H1 (cell line): ENCODE measurements at regions not wholly inside any gene's neighbourhood (a gene's known extent, or its start where the extent isn't known, plus 50 kb on each side); places are given as distances from the start of the nearest gene placed in this dataset.

Experiments used
- CTCF ChIA-PET: fragments of 300-600 bp; sonication (Branson Sonifier 250); formaldehyde crosslinking; loops from one replicate; lab custom pipeline; 2021; ENCODE audit not compliant: partially characterized antibody; lab: Charles Lee
- POLR2A ChIA-PET: fragments of 300-600 bp; sonication (Branson Sonifier 250); formaldehyde crosslinking; loops from one replicate; lab custom pipeline; 2021; ENCODE audit warnings: inconsistent platforms; ENCODE audit not compliant: partially characterized antibody; lab: Charles Lee
- DNase-seq, 2 experiments: peaks; one replicate each; pipeline versions ENCODE4 v3.0.0 to v3.0.0-alpha.2; 2010 to 2022; ENCODE audit warnings: low spot score in 2 of 2, low read depth in 1 of 2, mixed read lengths in 1 of 2
- FAIRE-seq: peaks from 2 replicates; lab custom pipeline; 2011; peaks lifted over from hg19 to GRCh38; lab: Jason Lieb, UNC
- H2AFZ ChIP-seq: 2 replicates; pipeline ENCODE4 v1.8.1; 2012; ENCODE audit warnings: low read length, inconsistent platforms
- H2AK5ac ChIP-seq: 2 replicates; pipeline ENCODE4 v1.6.1; 2013; ENCODE audit warnings: low read depth, low read length
- H2BK120ac ChIP-seq: replicated peaks from 2 replicates; pipeline ENCODE3; 2013; ENCODE audit warnings: low read depth, low read length, inconsistent platforms
- H2BK12ac ChIP-seq: 2 replicates; pipeline ENCODE4 v1.6.1; 2013; ENCODE audit warnings: low read depth, low read length
- H2BK15ac ChIP-seq: 2 replicates; pipeline ENCODE4 v1.6.1; 2013; ENCODE audit warnings: low read length
- H2BK20ac ChIP-seq: 2 replicates; pipeline ENCODE4 v1.6.1; 2013; ENCODE audit warnings: low read length
- H2BK5ac ChIP-seq: 2 replicates; pipeline ENCODE4 v1.6.1; 2013; ENCODE audit warnings: low read depth, low read length
- H3K14ac ChIP-seq: 2 replicates; pipeline ENCODE4 v1.6.1; 2013; ENCODE audit warnings: inconsistent platforms; ENCODE audit not compliant: insufficient read length
- H3K18ac ChIP-seq: 2 replicates; pipeline ENCODE4 v1.6.1; 2013; ENCODE audit warnings: low read length; ENCODE audit errors: extremely low read depth
- H3K23ac ChIP-seq: 2 replicates; pipeline ENCODE4 v1.6.1; 2013; ENCODE audit warnings: inconsistent platforms; ENCODE audit not compliant: insufficient read length
- H3K23me2 ChIP-seq: 2 replicates; pipeline ENCODE4 v1.6.1; 2013; ENCODE audit warnings: low read depth, low read length
- H3K27ac ChIP-seq: 2 replicates; pipeline ENCODE4 v1.6.1; 2011; ENCODE audit warnings: low read depth, low read length, inconsistent platforms
- H3K27me3 ChIP-seq, 4 experiments: replicated peaks in 1 of 4; 1 replicate in 1 of 4; 2 replicates in 3 of 4; pipeline versions ENCODE4 v1.6.1 to v1.8.1; 2011 to 2013; ENCODE audit warnings: low read length in 3 of 4, mild to moderate bottlenecking in 3 of 4, inconsistent platforms in 2 of 4, mixed read lengths in 2 of 4, moderate library complexity in 1 of 4; ENCODE audit not compliant: control insufficient read depth in 3 of 4, insufficient read depth in 3 of 4; ENCODE audit errors: extremely low read depth in 1 of 4
- H3K36me3 ChIP-seq, 4 experiments: 2 replicates each; pipeline versions ENCODE4 v1.6.1 to v1.8.1; 2011 to 2013; ENCODE audit warnings: mild to moderate bottlenecking in 4 of 4, low read length in 3 of 4, moderate library complexity in 2 of 4, control low read depth in 1 of 4, inconsistent platforms in 1 of 4; ENCODE audit not compliant: insufficient read depth in 4 of 4, control insufficient read depth in 2 of 4
- H3K4ac ChIP-seq: replicated peaks from 2 replicates; pipeline ENCODE3; 2013; ENCODE audit warnings: low read length, low read depth, mixed read lengths, inconsistent platforms; ENCODE audit not compliant: insufficient read length
- H3K4me1 ChIP-seq, 4 experiments: replicated peaks in 1 of 4; 1 replicate in 1 of 4; 2 replicates in 3 of 4; pipeline versions ENCODE4 v1.6.1 to v1.8.1; 2011 to 2013; ENCODE audit warnings: low read length in 3 of 4, inconsistent platforms in 2 of 4, mixed read lengths in 1 of 4; ENCODE audit not compliant: insufficient read depth in 4 of 4, control insufficient read depth in 3 of 4
- H3K4me2 ChIP-seq, 2 experiments: 2 replicates each; pipeline versions ENCODE4 v1.6.1 to v1.8.1; 2011 to 2013; ENCODE audit warnings: low read depth in 2 of 2, low read length in 2 of 2, control low read depth in 1 of 2, inconsistent platforms in 1 of 2, mild to moderate bottlenecking in 1 of 2; ENCODE audit not compliant: insufficient read depth in 1 of 2
- H3K4me3 ChIP-seq, 4 experiments: fragments of 200-600, 300-600 bp in 1 of 4; sonication (generic), shearing (Covaris generic), sonication (Bioruptor Twin) in 1 of 4; 2 replicates each; pipeline versions ENCODE4 v1.5.1 to v1.8.1; 2011 to 2016; ENCODE audit warnings: low read length in 4 of 4, low read depth in 3 of 4, control low read depth in 2 of 4, inconsistent platforms in 2 of 4, mild to moderate bottlenecking in 2 of 4, mixed read lengths in 1 of 4, moderate library complexity in 1 of 4; ENCODE audit not compliant: insufficient read depth in 2 of 4; ENCODE audit errors: extremely low read depth in 1 of 4
- H3K56ac ChIP-seq: replicated peaks from 2 replicates; pipeline ENCODE3; 2013; ENCODE audit warnings: low read depth, mild to moderate bottlenecking, mixed read lengths, low read length, inconsistent platforms; ENCODE audit not compliant: insufficient read length
- H3K79me1 ChIP-seq: 2 replicates; pipeline ENCODE4 v1.6.1; 2013; ENCODE audit warnings: low read depth, low read length, control low read depth
- H3K79me2 ChIP-seq, 2 experiments: 2 replicates each; pipeline versions ENCODE4 v1.6.1 to v1.8.1; 2012 to 2013; ENCODE audit warnings: low read length in 2 of 2, mild to moderate bottlenecking in 2 of 2, inconsistent platforms in 1 of 2; ENCODE audit not compliant: insufficient read depth in 2 of 2, control insufficient read depth in 1 of 2
- H3K9ac ChIP-seq, 4 experiments: replicated peaks in 1 of 4; 1 replicate in 1 of 4; 2 replicates in 3 of 4; pipeline versions ENCODE4 v1.6.1 to v1.8.1; 2011 to 2013; ENCODE audit warnings: low read depth in 3 of 4, low read length in 3 of 4, control low read depth in 2 of 4, mild to moderate bottlenecking in 2 of 4, moderate library complexity in 2 of 4, inconsistent platforms in 1 of 4; ENCODE audit errors: extremely low read depth in 1 of 4
- H3K9me3 ChIP-seq, 2 experiments: 2 replicates each; pipeline versions ENCODE4 v1.6.1 to v1.8.1; 2012 to 2013; ENCODE audit warnings: mild to moderate bottlenecking in 2 of 2, moderate library complexity in 2 of 2, control low read depth in 1 of 2, inconsistent platforms in 1 of 2, low read depth in 1 of 2, low read length in 1 of 2, mixed read lengths in 1 of 2; ENCODE audit not compliant: insufficient read depth in 2 of 2
- H4K20me1 ChIP-seq, 2 experiments: replicated peaks in 1 of 2; 2 replicates each; pipeline versions ENCODE3 to v1.8.1; 2011 to 2013; ENCODE audit warnings: inconsistent platforms in 2 of 2, low read length in 2 of 2, mild to moderate bottlenecking in 1 of 2; ENCODE audit not compliant: insufficient read depth in 2 of 2, control insufficient read depth in 1 of 2
- H4K5ac ChIP-seq: 2 replicates; pipeline ENCODE4 v1.6.1; 2013; ENCODE audit warnings: low read length, low read depth, mixed read lengths, inconsistent platforms; ENCODE audit not compliant: insufficient read length
- H4K8ac ChIP-seq: 2 replicates; pipeline ENCODE4 v1.8.0; 2013; ENCODE audit warnings: mild to moderate bottlenecking, moderate library complexity, low read length, inconsistent platforms; ENCODE audit not compliant: insufficient read depth; ENCODE audit errors: extremely low read depth
- H4K91ac ChIP-seq: replicated peaks from 2 replicates; pipeline ENCODE3; 2013; ENCODE audit warnings: low read length, mixed read lengths, inconsistent platforms; ENCODE audit not compliant: insufficient read length
- CEBPB ChIP-seq: IDR thresholded peaks from 2 replicates; pipeline ENCODE4 v1.6.1; 2012; ENCODE audit warnings: low read depth, low read length
- CREB1 ChIP-seq: IDR thresholded peaks from 2 replicates; pipeline ENCODE4 v1.6.1; 2012; ENCODE audit warnings: inconsistent platforms
- HDAC2 ChIP-seq, 2 experiments: fragments of 300-600 bp in 1 of 2; sonication (generic) in 1 of 2; IDR thresholded peaks; 2 replicates each; pipeline ENCODE4 v1.6.1; 2011 to 2012; ENCODE audit warnings: low read depth in 2 of 2, low read length in 2 of 2, mild to moderate bottlenecking in 2 of 2, moderate library complexity in 2 of 2, borderline replicate concordance in 1 of 2, inconsistent platforms in 1 of 2
- NRF1 ChIP-seq: IDR thresholded peaks from 2 replicates; pipeline ENCODE4 v1.6.1; 2011; ENCODE audit warnings: mild to moderate bottlenecking, low read depth, low read length, improper control_type of control experiment
- POLR2A ChIP-seq, 2 experiments: IDR thresholded peaks; 1 replicate in 1 of 2; 2 replicates in 1 of 2; pipeline ENCODE4 v1.6.1; 2011; ENCODE audit warnings: low read depth in 2 of 2, low read length in 2 of 2, mild to moderate bottlenecking in 2 of 2; ENCODE audit errors: control extremely low read depth in 1 of 2
- RBBP5 ChIP-seq: IDR thresholded peaks from 2 replicates; pipeline ENCODE4 v1.7.1; 2012; ENCODE audit warnings: low read depth, mild to moderate bottlenecking, inconsistent platforms, low read length, moderate library complexity, borderline replicate concordance
- SAP30 ChIP-seq: fragments of 300-600 bp; sonication (generic); IDR thresholded peaks from 2 replicates; pipeline ENCODE4 v1.7.1; 2012; ENCODE audit warnings: low read length, moderate library complexity, mild to moderate bottlenecking, inconsistent platforms; ENCODE audit not compliant: insufficient read depth, insufficient replicate concordance
- TAF1 ChIP-seq: IDR thresholded peaks from 2 replicates; pipeline ENCODE4 v1.6.1; 2011; ENCODE audit warnings: mild to moderate bottlenecking, low read depth, low read length
- TEAD4 ChIP-seq: IDR thresholded peaks from 2 replicates; pipeline ENCODE4 v1.6.1; 2012; ENCODE audit warnings: low read depth, low read length, inconsistent platforms, mixed read lengths
- YY1 ChIP-seq: IDR thresholded peaks from 2 replicates; pipeline ENCODE4 v1.6.1; 2011; ENCODE audit warnings: low read depth, mild to moderate bottlenecking, low read length
- WGBS, 2 experiments: shearing (Covaris generic) in 1 of 2; methylation state at CpG; one replicate each; pipeline versions ENCODE4 v1.1.6 to v1.1.7; 2013 to 2015; ENCODE audit warnings: low lambda C conversion rate in 2 of 2, mixed read lengths in 2 of 2, inconsistent platforms in 1 of 2, low coverage in 1 of 2, missing lambda C conversion rate in 1 of 2; ENCODE audit not compliant: insufficient replicate concordance in 2 of 2, insufficient coverage in 1 of 2, insufficient read length in 1 of 2; ENCODE audit errors: extremely low coverage in 1 of 2, missing lambda C conversion rate in 1 of 2; 5-methylcytosine and 5-hydroxymethylcytosine counted together
- TF ChIP-seq, protein P1 (sequence below): IDR thresholded peaks from 2 replicates; pipeline ENCODE4 v1.6.1; 2011; ENCODE audit warnings: low read length, improper control_type of control experiment

DNA sequence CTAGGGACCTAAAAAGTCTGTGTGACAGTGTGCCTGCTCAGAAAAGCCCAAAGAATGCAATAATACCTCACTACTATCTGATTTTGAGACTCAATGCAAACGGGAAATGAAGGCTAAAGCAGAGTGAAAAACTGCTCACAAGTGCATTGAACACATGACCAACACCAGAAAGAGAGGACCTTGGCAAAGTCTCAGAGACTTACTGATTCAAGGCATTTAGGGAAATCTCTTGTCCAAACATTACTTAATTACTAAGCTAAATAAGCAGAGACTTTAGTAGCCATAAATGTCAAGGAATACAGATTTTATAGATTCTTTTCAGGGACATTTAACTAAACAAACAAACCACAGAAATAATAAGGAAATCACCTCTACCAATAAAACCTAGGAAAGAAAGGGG, 916.0 kb downstream of the FSTL5 start:
- WGBS, 2 experiments: 83% methylated on average over 1 of the region's 1 CpG; no CpG with 5 or more reads in 1 of the 2 experiments
- Histone ChIP-seq H2BK120ac (no peak overlapping the region), H2AFZ (no peak overlapping the region), H4K5ac (no peak overlapping the region), H3K14ac (no peak overlapping the region), H3K4me1 (no peaks in the 10 kb centered on the region), H3K56ac (no peak overlapping the region), H2BK12ac (no peak overlapping the region), H3K27me3 (no peaks in the 10 kb centered on the region), H4K91ac (no peak overlapping the region), H2AK5ac (no peak overlapping the region), H3K36me3 (no peaks in the 10 kb centered on the region), H3K79me1 (no peaks in the 10 kb centered on the region), H4K8ac (no peak overlapping the region), H4K20me1 (no peaks in the 10 kb centered on the region), H3K4ac (no peak overlapping the region), H2BK20ac (no peak overlapping the region), H3K18ac (no peak overlapping the region), H3K23me2 (no peaks in the 10 kb centered on the region), H3K79me2 (no peaks in the 10 kb centered on the region), H2BK5ac (no peak overlapping the region), H3K27ac (no peak overlapping the region), H3K23ac (no peak overlapping the region), H2BK15ac (no peak overlapping the region), H3K9ac (no peak overlapping the region), H3K4me2 (no peak overlapping the region), H3K9me3 (peaks cover 0 to 5% of the 10 kb centered on the region in 2 experiments; a peak in 1 of 4 replicates), H3K4me3 (no peak overlapping the region)
- no peak for DNase-seq
- POLR2A ChIA-PET: no interaction called here
- TF ChIP-seq CEBPB (no peak), TAF1 (no peak), HDAC2 (IDR thresholded peaks at IDR 0.05; ENCODE audit: borderline replicate concordance in 1 of 2, low read depth in 2 of 2, low read length in 2 of 2) (no peak), RBBP5 (no peak), SAP30 (no peak), TEAD4 (no peak), NRF1 (no peak), POLR2A (IDR thresholded peaks at IDR 0.05; ENCODE audit: control extremely low read depth in 1 of 2, low read depth in 2 of 2, low read length in 2 of 2) (no peak), CREB1 (no peak), YY1 (no peak)
- TF ChIP-seq, protein P1, sequence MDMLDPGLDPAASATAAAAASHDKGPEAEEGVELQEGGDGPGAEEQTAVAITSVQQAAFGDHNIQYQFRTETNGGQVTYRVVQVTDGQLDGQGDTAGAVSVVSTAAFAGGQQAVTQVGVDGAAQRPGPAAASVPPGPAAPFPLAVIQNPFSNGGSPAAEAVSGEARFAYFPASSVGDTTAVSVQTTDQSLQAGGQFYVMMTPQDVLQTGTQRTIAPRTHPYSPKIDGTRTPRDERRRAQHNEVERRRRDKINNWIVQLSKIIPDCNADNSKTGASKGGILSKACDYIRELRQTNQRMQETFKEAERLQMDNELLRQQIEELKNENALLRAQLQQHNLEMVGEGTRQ: no peak
- FAIRE-seq: no peak
- CTCF ChIA-PET: interaction anchor here (0.9 kb wide), 1 partner anchor 8 kb away, joined by 3 read pairs; no protein-coding TSS in a partner anchor
